ENCODE measurements at regions not wholly inside any gene's neighbourhood (a gene's known extent, or its start where the extent isn't known, plus 50 kb on each side); places are given as distances from the start of the nearest gene placed in this dataset.

DNA sequence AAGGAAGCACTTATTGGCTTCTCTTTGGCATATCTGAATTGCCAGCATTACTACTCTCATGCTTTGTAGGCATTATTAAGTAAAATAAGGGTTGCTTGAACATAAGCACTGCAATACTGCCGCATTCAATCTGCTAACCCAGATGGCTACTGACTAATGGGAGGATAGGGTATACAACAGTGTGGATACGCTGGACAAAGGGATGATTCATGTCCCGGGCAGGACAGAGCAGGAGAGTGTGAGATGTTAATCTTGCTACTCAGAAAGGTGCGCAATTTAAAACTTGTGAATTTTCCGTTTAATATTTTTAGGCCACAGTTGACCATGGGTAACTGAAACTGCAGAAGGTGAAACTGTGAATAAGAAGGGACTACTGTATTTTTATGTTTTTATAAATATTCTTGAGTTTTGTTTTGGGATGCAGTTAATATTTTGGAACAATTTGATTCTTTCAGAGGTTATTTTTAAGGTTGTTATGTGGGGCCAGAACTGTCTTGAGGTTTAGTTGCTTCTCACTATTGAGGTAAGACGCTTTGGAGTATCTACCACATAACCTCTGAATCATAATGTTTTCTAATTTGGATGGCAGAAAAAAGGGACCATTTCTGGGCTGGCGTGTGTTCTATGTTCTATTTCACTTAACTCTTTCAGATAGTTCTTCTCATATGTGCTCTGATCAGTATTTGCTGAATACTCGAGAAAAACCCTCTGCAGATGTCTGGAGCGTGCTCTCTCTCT is 75.7 kb upstream of the SYPL1 start:
- Histone ChIP-seq H3K4me3 (ENCODE audit: low read depth, low read length, poor library complexity, severe bottlenecking) (no peak overlapping the region), H3K4me1 (ENCODE audit: insufficient read depth, low read length, poor library complexity, severe bottlenecking) (no peaks in the 10 kb centered on the region), H3K36me3 (ENCODE audit: insufficient read depth, low read length, poor library complexity, severe bottlenecking) (no peaks in the 10 kb centered on the region), H3K27ac (ENCODE audit: low read depth, low read length, poor library complexity, severe bottlenecking) (no peak overlapping the region), H3K27me3 (replicated peaks; ENCODE audit: insufficient read depth, low read depth, low read length, poor library complexity) (peaks cover 6% of the 10 kb centered on the region), H3K9me3 (ENCODE audit: low read depth, low read length, poor library complexity, severe bottlenecking) (no peaks in the 10 kb centered on the region)
- no peak for TF ChIP-seq EZH2 (IDR thresholded peaks at IDR 0.05; ENCODE audit: borderline replicate concordance, low read depth, low read length, poor library complexity, severe bottlenecking)
- TF ChIP-seq, protein P1, sequence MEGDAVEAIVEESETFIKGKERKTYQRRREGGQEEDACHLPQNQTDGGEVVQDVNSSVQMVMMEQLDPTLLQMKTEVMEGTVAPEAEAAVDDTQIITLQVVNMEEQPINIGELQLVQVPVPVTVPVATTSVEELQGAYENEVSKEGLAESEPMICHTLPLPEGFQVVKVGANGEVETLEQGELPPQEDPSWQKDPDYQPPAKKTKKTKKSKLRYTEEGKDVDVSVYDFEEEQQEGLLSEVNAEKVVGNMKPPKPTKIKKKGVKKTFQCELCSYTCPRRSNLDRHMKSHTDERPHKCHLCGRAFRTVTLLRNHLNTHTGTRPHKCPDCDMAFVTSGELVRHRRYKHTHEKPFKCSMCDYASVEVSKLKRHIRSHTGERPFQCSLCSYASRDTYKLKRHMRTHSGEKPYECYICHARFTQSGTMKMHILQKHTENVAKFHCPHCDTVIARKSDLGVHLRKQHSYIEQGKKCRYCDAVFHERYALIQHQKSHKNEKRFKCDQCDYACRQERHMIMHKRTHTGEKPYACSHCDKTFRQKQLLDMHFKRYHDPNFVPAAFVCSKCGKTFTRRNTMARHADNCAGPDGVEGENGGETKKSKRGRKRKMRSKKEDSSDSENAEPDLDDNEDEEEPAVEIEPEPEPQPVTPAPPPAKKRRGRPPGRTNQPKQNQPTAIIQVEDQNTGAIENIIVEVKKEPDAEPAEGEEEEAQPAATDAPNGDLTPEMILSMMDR (conservative IDR thresholded peaks at IDR 0.05; ENCODE audit: low read depth, low read length) = no peak
- ChIA-PET CTCF (interaction anchor here (0.6 kb wide), 1 partner anchor 423 kb away, joined by 3 read pairs; no protein-coding TSS in a partner anchor), POLR2A (ENCODE audit: low non-redundant PET) (no interaction called here)
- intact Hi-C loops (cut with micrococcal nuclease; ENCODE audit: unreplicated experiment) = no loop called here
- BruUV-seq (replicated peaks) = no TSS peak
- DNase-seq (ENCODE audit: low spot score) = no peak

DNA sequence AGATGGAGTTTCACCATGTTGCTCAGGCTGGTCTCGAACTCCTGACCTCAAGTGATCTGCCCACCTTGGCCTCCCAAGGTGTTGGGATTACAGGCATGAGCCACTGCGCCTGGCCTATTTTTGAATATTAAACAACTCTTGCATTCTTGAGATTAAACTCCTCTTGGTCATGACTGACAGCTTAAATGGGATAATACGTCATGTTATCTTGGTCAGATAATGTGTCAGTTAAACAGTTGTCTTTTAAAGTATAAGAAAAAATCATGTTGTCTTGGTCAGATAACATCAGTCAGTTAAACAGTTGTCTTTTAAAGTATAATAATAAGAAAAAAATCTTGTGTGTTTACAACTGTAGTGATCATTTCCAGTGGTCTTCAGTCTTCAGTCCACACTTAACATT is 73.6 kb upstream of the SYPL1 start:
- no peak for DNase-seq (ENCODE audit: low spot score)
- ChIA-PET CTCF (no interaction called here), POLR2A (ENCODE audit: low non-redundant PET) (no interaction called here)
- Histone ChIP-seq H3K9me3 (ENCODE audit: low read depth, low read length, poor library complexity, severe bottlenecking) (no peaks in the 10 kb centered on the region), H3K4me1 (ENCODE audit: insufficient read depth, low read length, poor library complexity, severe bottlenecking) (no peaks in the 10 kb centered on the region), H3K4me3 (ENCODE audit: low read depth, low read length, poor library complexity, severe bottlenecking) (no peak overlapping the region), H3K36me3 (ENCODE audit: insufficient read depth, low read length, poor library complexity, severe bottlenecking) (no peaks in the 10 kb centered on the region), H3K27ac (ENCODE audit: low read depth, low read length, poor library complexity, severe bottlenecking) (no peak overlapping the region), H3K27me3 (replicated peaks; ENCODE audit: insufficient read depth, low read depth, low read length, poor library complexity) (peaks cover 6% of the 10 kb centered on the region)
- intact Hi-C loops (cut with micrococcal nuclease; ENCODE audit: unreplicated experiment) = no loop called here
- no TSS peak for BruUV-seq (replicated peaks)
- no peak for TF ChIP-seq EZH2 (IDR thresholded peaks at IDR 0.05; ENCODE audit: borderline replicate concordance, low read depth, low read length, poor library complexity, severe bottlenecking)
- TF ChIP-seq, protein P1 (conservative IDR thresholded peaks at IDR 0.05; ENCODE audit: low read depth, low read length) = no peak

DNA sequence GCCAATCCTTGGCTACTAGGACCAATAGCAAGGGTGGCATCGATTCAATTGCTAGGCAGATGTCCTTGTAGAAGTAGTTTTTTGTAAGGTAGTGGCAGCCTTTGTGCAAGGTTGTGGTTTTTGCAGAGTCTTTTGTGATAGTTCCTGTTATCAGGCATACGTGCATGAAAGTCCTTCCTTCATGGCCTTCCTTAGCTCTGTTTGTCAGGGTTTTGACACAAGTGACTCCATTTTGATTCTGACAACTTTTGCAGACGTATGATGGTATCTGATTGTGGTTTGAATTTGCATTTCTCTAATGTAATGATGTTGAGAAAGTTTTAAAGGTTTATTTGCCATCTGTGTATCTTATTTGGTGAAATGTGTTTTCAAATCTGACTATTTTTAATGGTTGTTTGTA is 71.8 kb upstream of the SYPL1 start:
- H3K27ac ChIP-seq (ENCODE audit: low read depth, low read length, poor library complexity, severe bottlenecking) = no peak overlapping the region
- DNase-seq (ENCODE audit: low spot score) = no peak
- CTCF ChIA-PET = no interaction called here
- no peaks in the 10 kb centered on the region for H3K27me3 ChIP-seq (replicated peaks; ENCODE audit: insufficient read depth, low read depth, low read length, poor library complexity)
- no peaks in the 10 kb centered on the region for H3K9me3 ChIP-seq (ENCODE audit: low read depth, low read length, poor library complexity, severe bottlenecking)
- H3K4me1 ChIP-seq (ENCODE audit: insufficient read depth, low read length, poor library complexity, severe bottlenecking) = no peaks in the 10 kb centered on the region
- TF ChIP-seq, protein P1 (conservative IDR thresholded peaks at IDR 0.05; ENCODE audit: low read depth, low read length) = no peak
- intact Hi-C loops (cut with micrococcal nuclease; ENCODE audit: unreplicated experiment) = no loop called here
- no peak overlapping the region for H3K4me3 ChIP-seq (ENCODE audit: low read depth, low read length, poor library complexity, severe bottlenecking)
- H3K36me3 ChIP-seq (ENCODE audit: insufficient read depth, low read length, poor library complexity, severe bottlenecking) = no peaks in the 10 kb centered on the region
- POLR2A ChIA-PET (ENCODE audit: low non-redundant PET) = no interaction called here
- BruUV-seq (replicated peaks) = no TSS peak
